PC-9 (cell line): ENCODE measurements at regions not wholly inside any gene's neighbourhood (a gene's known extent, or its start where the extent isn't known, plus 50 kb on each side); places are given as distances from the start of the nearest gene placed in this dataset.
"Not testable (repeated sequence)": the region's sequence is repeated elsewhere in the genome, so short reads cannot be mapped to it uniquely, and the experiment has no call there.

Experiments used
- CTCF ChIP-seq: fragments of 200-600 bp; sonication (generic); conservative IDR thresholded peaks from 2 replicates; pipeline ENCODE4 v1.6.1; 2017; ENCODE audit warnings: mixed run types, antibody characterized with exemption, mild to moderate bottlenecking, moderate library complexity
- EZH2 ChIP-seq: fragments of 200-600 bp; sonication (generic); IDR thresholded peaks from 2 replicates; pipeline ENCODE4 v1.8.0; 2017; ENCODE audit warnings: antibody characterized with exemption, low read depth

- not testable (repeated sequence) for TF ChIP-seq CTCF, EZH2
Observed at GRCh38 chr6:98416497-98417158, 417.7 kb upstream of the POU3F2 start.
